Fibroblast of lung (primary cell): ENCODE measurements at regions not wholly inside any gene's neighbourhood (a gene's known extent, or its start where the extent isn't known, plus 50 kb on each side); places are given as distances from the start of the nearest gene placed in this dataset.

Experiments used
- DNase-seq, 2 donors: peaks; one replicate each; pipeline versions ENCODE4 v3.0.0 to v3.0.0-alpha.2; 2010; ENCODE audit warnings: low read depth in 2 of 2
- H2AFZ ChIP-seq: 2 replicates; pipeline ENCODE4 v1.5.1; 2012; ENCODE audit warnings: low read length, control low read depth, inconsistent platforms
- H3K27ac ChIP-seq: 2 replicates; pipeline ENCODE4 v1.5.1; 2011; ENCODE audit warnings: low read length, control low read depth; ENCODE audit not compliant: insufficient read depth
- H3K27me3 ChIP-seq: 2 replicates; pipeline ENCODE4 v1.5.1; 2011; ENCODE audit warnings: mild to moderate bottlenecking, low read length; ENCODE audit not compliant: control insufficient read depth, insufficient read depth
- H3K36me3 ChIP-seq: 2 replicates; pipeline ENCODE4 v1.5.1; 2011; ENCODE audit warnings: low read length; ENCODE audit not compliant: control insufficient read depth, insufficient read depth
- H3K4me1 ChIP-seq: 2 replicates; pipeline ENCODE4 v1.5.1; 2011; ENCODE audit warnings: low read length; ENCODE audit not compliant: control insufficient read depth, insufficient read depth; ENCODE audit errors: extremely low read depth
- H3K4me2 ChIP-seq: 2 replicates; pipeline ENCODE4 v1.5.1; 2011; ENCODE audit warnings: low read length, control low read depth; ENCODE audit not compliant: insufficient read depth; ENCODE audit errors: extremely low read depth
- H3K4me3 ChIP-seq, 4 experiments: fragments of 200-600 bp in 1 of 4; sonication (generic) in 1 of 4; replicated peaks in 1 of 4; 2 replicates each; pipeline ENCODE4 v1.5.1; 2011 to 2016; ENCODE audit warnings: low read length in 4 of 4, low read depth in 3 of 4, mild to moderate bottlenecking in 3 of 4, control low read depth in 2 of 4, inconsistent platforms in 1 of 4, mixed read lengths in 1 of 4; ENCODE audit not compliant: insufficient read depth in 1 of 4; ENCODE audit errors: control extremely low read depth in 1 of 4
- H3K79me2 ChIP-seq: 2 replicates; pipeline ENCODE4 v1.5.1; 2012; ENCODE audit warnings: mild to moderate bottlenecking, low read length, inconsistent platforms; ENCODE audit not compliant: control insufficient read depth, insufficient read depth
- H3K9ac ChIP-seq: 2 replicates; pipeline ENCODE4 v1.5.1; 2011; ENCODE audit warnings: mild to moderate bottlenecking, low read length, control low read depth; ENCODE audit not compliant: insufficient read depth
- H3K9me3 ChIP-seq: 2 replicates; pipeline ENCODE4 v1.5.1; 2012; ENCODE audit warnings: low read depth, low read length; ENCODE audit not compliant: control insufficient read depth, insufficient read depth
- H4K20me1 ChIP-seq: 2 replicates; pipeline ENCODE4 v1.5.1; 2011; ENCODE audit warnings: low read length; ENCODE audit not compliant: control insufficient read depth, insufficient read depth; ENCODE audit errors: extremely low read depth
- EZH2 ChIP-seq: IDR thresholded peaks from 2 replicates; pipeline ENCODE4 v1.5.1; 2012; ENCODE audit warnings: low read length, control low read depth, mild to moderate bottlenecking; ENCODE audit errors: missing control alignments
- TF ChIP-seq, protein P1 (sequence below), 2 donors: IDR thresholded peaks in 1 of 2; conservative IDR thresholded peaks in 1 of 2; 1 replicate in 1 of 2; 2 replicates in 1 of 2; pipeline ENCODE4 v1.5.1; 2011 to 2012; ENCODE audit warnings: low read length in 2 of 2, control low read depth in 1 of 2, inconsistent platforms in 1 of 2, low read depth in 1 of 2, mild to moderate bottlenecking in 1 of 2

DNA sequence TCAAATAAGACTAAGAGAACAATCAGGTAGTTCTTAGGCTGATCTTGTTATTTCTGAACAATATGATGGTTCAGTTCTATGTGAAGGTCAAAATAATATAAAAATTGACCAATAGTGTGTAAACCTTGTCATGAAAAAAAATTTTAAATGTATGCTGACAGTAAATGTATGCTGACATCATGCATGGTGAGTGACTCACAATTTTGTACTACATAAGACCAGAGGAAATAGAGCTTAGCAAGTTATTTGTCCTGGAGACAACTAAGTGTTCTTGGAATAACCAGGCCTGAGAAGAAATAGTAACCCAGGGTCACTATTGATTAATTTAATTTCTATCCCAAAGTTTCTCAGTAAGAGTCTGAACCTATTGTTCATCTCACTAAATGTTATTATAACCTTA is 182.2 kb upstream of the PCDH15 start:
- Histone ChIP-seq H3K9me3 (no peaks in the 10 kb centered on the region), H3K79me2 (no peaks in the 10 kb centered on the region), H3K4me3 (no peak overlapping the region), H3K4me1 (no peaks in the 10 kb centered on the region), H3K9ac (no peak overlapping the region), H3K36me3 (no peaks in the 10 kb centered on the region), H3K27me3 (no peaks in the 10 kb centered on the region), H3K4me2 (no peak overlapping the region), H3K27ac (no peak overlapping the region), H2AFZ (no peak overlapping the region), H4K20me1 (no peaks in the 10 kb centered on the region)
- TF ChIP-seq, protein P1, sequence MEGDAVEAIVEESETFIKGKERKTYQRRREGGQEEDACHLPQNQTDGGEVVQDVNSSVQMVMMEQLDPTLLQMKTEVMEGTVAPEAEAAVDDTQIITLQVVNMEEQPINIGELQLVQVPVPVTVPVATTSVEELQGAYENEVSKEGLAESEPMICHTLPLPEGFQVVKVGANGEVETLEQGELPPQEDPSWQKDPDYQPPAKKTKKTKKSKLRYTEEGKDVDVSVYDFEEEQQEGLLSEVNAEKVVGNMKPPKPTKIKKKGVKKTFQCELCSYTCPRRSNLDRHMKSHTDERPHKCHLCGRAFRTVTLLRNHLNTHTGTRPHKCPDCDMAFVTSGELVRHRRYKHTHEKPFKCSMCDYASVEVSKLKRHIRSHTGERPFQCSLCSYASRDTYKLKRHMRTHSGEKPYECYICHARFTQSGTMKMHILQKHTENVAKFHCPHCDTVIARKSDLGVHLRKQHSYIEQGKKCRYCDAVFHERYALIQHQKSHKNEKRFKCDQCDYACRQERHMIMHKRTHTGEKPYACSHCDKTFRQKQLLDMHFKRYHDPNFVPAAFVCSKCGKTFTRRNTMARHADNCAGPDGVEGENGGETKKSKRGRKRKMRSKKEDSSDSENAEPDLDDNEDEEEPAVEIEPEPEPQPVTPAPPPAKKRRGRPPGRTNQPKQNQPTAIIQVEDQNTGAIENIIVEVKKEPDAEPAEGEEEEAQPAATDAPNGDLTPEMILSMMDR (conservative IDR thresholded peaks at IDR 0.05 in 1 of 2, IDR thresholded peaks at IDR 0.05 in 1 of 2; ENCODE audit: low read depth in 1 of 2, low read length in 2 of 2), result no peak
- TF ChIP-seq EZH2, result no peak
- DNase-seq, result peak; percentile 4 to 19

DNA sequence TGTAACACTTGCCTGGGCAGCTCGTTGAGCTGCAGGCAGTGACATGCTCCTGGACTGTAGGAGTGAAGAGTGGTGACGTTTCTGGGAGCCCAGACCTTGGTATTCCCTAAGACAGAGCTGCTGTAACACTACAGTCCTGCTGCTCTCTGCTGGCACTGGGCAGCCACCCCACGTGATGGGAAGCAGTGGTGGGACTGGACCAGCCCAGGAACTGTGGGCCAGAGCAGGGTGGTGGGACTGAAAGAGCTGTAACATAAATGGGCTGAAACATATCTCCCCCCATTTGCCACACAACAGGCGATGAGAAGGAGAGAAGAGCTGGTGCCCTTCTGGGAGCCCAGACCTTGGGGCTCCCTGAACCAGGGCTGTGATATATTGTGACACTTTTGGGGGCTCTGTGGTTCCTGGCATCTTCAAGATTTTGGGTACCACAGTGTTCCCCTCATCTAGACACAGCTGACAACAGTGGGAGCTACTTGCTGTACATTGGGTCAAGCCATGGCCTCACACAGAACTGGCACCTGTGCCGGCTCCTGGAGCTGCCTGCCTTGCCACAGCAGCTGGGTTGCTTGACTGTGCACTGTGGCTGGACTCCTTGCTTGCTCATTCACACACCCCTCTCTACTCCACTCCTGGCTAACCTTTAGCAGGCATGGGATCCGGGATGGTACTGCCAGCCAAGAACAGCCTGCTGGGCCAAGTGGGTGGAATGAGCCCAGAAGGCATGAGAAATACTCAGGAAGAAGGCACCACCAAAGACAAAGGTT is 161.3 kb upstream of the PCDH15 start:
- no peaks in the 10 kb centered on the region for H4K20me1 ChIP-seq
- H3K4me2 ChIP-seq, result no peak overlapping the region
- H3K27ac ChIP-seq, result no peak overlapping the region
- H3K36me3 ChIP-seq, result no peaks in the 10 kb centered on the region
- no peaks in the 10 kb centered on the region for H3K4me1 ChIP-seq
- TF ChIP-seq EZH2, result no peak
- TF ChIP-seq, protein P1 (conservative IDR thresholded peaks at IDR 0.05 in 1 of 2, IDR thresholded peaks at IDR 0.05 in 1 of 2; ENCODE audit: low read depth in 1 of 2, low read length in 2 of 2), result no peak
- no peaks in the 10 kb centered on the region for H3K27me3 ChIP-seq
- H3K4me3 ChIP-seq, result no peak overlapping the region
- H3K9me3 ChIP-seq, result no peaks in the 10 kb centered on the region
- no peaks in the 10 kb centered on the region for H3K79me2 ChIP-seq
- no peak overlapping the region for H3K9ac ChIP-seq
- H2AFZ ChIP-seq, result no peak overlapping the region
- no peak for DNase-seq

DNA sequence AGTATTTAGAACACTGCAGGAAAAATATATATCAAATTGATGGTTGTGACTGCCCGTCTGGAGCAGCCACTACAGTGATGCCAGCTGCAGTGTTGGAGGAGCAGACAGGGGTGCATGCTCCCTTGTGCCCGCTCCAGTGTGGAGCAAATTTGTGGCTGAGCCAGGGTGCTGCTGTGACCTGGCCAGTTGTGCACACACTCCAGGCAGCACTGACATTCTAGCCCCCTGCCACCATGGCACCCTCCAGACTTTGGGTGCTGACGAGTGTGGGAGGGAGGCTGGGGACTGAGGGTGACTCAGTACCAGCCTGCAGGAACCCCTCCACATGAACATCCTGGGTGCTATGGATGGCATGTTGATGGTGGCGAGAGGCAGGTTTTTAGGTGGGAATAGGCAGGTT is 160.0 kb upstream of the PCDH15 start:
- Histone ChIP-seq H3K27me3 (no peaks in the 10 kb centered on the region), H3K9me3 (no peaks in the 10 kb centered on the region), H2AFZ (no peak overlapping the region), H3K4me2 (no peak overlapping the region), H4K20me1 (no peaks in the 10 kb centered on the region), H3K27ac (no peak overlapping the region), H3K4me1 (no peaks in the 10 kb centered on the region), H3K4me3 (no peak overlapping the region), H3K36me3 (no peaks in the 10 kb centered on the region), H3K9ac (no peak overlapping the region), H3K79me2 (no peaks in the 10 kb centered on the region)
- TF ChIP-seq, protein P1 (conservative IDR thresholded peaks at IDR 0.05 in 1 of 2, IDR thresholded peaks at IDR 0.05 in 1 of 2; ENCODE audit: low read depth in 1 of 2, low read length in 2 of 2), result no peak
- no peak for TF ChIP-seq EZH2
- no peak for DNase-seq
